Superior temporal gyrus (tissue), 1 donor: ENCODE measurements at regions not wholly inside any gene's neighbourhood (a gene's known extent, or its start where the extent isn't known, plus 50 kb on each side); places are given as distances from the start of the nearest gene placed in this dataset.
A peak's percentile ranks its signal among the peaks of the same experiment; 100 is the strongest.

Source experiments
- DNase-seq: peaks from one replicate; pipeline ENCODE4 v3.0.0-alpha.2; 2016; ENCODE audit errors: extremely low spot score

- DNase-seq: no peak
Measured at GRCh38 chr10:78541481-78542140, 507.9 kb downstream of the RPS24 start.

GRCh38 chr10:78542141-78542489 is 508.5 kb downstream of the RPS24 start:
- DNase-seq: no peak

GRCh38 chr10:78542521-78542920 is 508.9 kb downstream of the RPS24 start:
- DNase-seq: no peak

GRCh38 chr10:78543031-78543748 is 509.5 kb downstream of the RPS24 start:
- DNase-seq: no peak

- peak; percentile 53 for DNase-seq
Measured at GRCh38 chr10:78543749-78544362, 510.2 kb downstream of the RPS24 start.

GRCh38 chr10:78544423-78545090 is 510.9 kb downstream of the RPS24 start:
- no peak for DNase-seq

- no peak for DNase-seq
Measured at GRCh38 chr10:78545756-78546155, 512.1 kb downstream of the RPS24 start.

- no peak for DNase-seq
Measured at GRCh38 chr10:78547397-78547796, 513.7 kb downstream of the RPS24 start.

GRCh38 chr10:78547905-78548304 is 514.2 kb downstream of the RPS24 start:
- no peak for DNase-seq

GRCh38 chr10:78548369-78548768 is 514.7 kb downstream of the RPS24 start:
- no peak for DNase-seq

- DNase-seq: peak; percentile 32
Measured at GRCh38 chr10:78549140-78549935, 515.7 kb downstream of the RPS24 start.

GRCh38 chr10:78550090-78550489 is 516.4 kb downstream of the RPS24 start:
- no peak for DNase-seq

GRCh38 chr10:78550716-78551115 is 517.1 kb downstream of the RPS24 start:
- DNase-seq: no peak

GRCh38 chr10:78551184-78552005 is 517.4 kb upstream of the ZMIZ1 start:
- no peak for DNase-seq

- peak; percentile 32 for DNase-seq
Measured at GRCh38 chr10:78552261-78552811, 516.4 kb upstream of the ZMIZ1 start.

- DNase-seq: no peak
Measured at GRCh38 chr10:78553792-78554191, 515.0 kb upstream of the ZMIZ1 start.

- no peak for DNase-seq
Measured at GRCh38 chr10:78555128-78555527, 513.6 kb upstream of the ZMIZ1 start.

GRCh38 chr10:78556705-78557432 is 511.9 kb upstream of the ZMIZ1 start:
- no peak for DNase-seq

GRCh38 chr10:78557433-78557925 is 511.3 kb upstream of the ZMIZ1 start:
- DNase-seq: no peak
